GM19324 (cell line): ENCODE measurements at regions not wholly inside any gene's neighbourhood (a gene's known extent, or its start where the extent isn't known, plus 50 kb on each side); places are given as distances from the start of the nearest gene placed in this dataset.
"Not testable (repeated sequence)": the region's sequence is repeated elsewhere in the genome, so short reads cannot be mapped to it uniquely, and the experiment has no call there.

ENCODE experiments used
- ATAC-seq: cut with Tn5 transposase; IDR thresholded peaks from one replicate; pipeline ENCODE4 v1.9.1; 2021; ENCODE audit warnings: mild to moderate bottlenecking, moderate library complexity; ENCODE audit not compliant: unreplicated experiment, low FRiP score

DNA sequence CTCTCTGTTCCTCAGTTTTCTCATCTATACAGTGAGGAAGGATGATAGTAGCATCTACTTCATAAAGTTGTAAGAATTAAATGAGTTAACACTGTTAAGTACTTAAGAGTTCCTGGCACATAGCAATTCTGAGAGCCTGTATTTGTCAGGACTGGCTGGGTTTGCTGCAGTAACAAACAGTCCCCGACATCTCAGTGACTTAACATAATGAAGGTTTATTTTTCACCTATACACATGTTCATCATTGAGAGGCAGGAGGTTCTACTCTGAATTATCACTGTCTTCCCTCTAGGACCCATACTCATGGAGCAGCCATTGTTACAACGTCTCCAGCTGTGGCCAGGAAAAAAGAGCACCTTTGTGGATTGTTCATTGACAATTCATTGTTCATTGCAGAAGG is 190.6 kb upstream of the PROK2 start:
- ATAC-seq: no peak

- ATAC-seq: no peak
These were observed 189.8 kb upstream of the PROK2 start for GRCh38 chr3:71974786-71975185.

DNA sequence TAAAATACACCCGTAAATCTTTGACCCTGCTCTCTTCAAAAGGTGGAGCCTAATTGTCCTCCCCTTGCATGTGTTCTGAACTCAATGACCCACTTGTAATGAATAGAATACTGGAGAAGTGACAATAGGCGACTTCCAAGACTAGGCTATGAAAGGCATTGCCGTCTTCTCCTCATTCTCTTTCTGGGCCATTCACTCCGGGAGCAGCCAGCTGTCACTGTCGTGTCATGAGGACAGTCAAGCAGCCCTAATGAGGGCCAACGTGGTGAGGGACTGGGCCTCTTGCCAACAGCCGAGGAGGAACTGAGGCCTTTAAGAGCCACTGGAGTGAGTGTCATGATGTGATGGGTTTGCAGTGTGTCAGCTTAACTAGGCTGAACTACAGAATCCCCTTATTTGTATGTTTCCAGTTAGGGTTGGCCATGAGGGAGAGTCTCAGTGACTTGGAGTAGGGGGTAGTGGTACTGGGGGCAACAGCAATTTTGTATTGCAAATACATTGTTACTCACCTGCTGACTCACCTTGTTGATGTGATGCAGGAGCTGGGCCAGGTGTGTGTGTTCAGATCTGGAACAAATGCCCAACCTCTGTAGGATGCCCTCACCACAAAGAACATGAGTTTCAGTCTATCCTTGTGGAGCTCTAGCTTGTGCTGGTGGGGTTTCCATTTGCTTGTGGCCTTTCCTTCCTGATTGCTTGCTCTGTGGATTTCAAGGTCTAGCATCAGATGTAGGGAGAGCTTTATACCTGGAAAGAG is 188.5 kb upstream of the PROK2 start:
- no peak for ATAC-seq

DNA sequence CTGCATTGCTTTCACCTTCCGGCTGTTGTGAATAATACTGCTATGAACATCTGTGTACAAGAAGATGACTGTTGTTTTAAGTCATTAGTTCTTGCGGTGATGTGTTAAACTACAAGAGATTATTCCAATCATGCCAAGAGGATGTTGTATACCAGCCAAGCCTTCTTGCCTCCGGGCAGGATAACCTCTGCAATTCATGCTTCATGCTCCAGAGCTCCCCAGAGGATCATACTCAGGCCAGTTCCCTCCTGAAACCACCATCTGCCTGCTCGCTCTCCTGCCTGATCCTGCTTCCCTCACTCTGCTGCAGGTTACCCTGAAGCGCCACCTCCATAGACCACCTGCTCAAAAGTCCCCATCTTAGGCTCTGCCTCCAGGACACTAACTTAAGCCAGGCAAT is 187.1 kb upstream of the PROK2 start:
- no peak for ATAC-seq

DNA sequence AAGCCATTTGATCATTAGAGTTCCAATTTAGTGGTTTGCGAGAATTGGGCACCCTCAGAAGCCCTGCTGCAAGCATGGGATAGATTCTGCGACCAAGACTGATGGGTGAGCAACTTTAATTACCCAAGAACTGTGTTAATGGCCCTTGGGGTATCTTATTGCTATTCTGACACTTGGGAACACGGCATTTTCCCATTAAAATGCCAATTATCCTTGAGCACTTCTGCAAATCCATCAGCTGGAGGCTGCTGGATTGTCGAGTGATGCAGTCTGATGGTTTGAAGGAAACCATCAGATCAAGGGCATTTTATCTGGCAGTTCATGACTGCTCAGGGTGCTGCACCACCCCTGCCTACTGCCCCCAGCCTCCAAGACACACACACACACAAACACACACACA is 183.6 kb upstream of the PROK2 start:
- no peak for ATAC-seq

DNA sequence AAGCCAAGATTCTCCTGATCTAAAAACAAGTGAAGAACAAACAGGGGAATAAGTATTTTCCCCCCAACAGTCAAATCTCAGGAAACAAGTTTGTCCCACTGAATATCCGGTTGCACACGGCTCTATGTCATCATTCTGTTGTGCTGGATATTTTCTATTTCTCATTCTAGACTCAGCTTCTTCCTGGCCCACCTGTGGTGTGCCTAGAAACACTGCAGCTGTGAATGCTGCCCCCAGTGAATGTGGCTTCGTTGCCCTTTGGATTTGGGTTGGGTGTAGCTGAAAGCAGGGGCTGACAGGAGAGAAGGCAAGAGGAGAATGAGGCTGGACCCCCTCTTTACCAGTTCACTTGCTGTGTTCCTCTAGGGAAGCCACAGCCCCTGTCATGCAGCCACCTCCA is 181.2 kb upstream of the PROK2 start:
- ATAC-seq: no peak

GRCh38 chr3:71964170-71964569 is 179.2 kb upstream of the PROK2 start:
- ATAC-seq: no peak

DNA sequence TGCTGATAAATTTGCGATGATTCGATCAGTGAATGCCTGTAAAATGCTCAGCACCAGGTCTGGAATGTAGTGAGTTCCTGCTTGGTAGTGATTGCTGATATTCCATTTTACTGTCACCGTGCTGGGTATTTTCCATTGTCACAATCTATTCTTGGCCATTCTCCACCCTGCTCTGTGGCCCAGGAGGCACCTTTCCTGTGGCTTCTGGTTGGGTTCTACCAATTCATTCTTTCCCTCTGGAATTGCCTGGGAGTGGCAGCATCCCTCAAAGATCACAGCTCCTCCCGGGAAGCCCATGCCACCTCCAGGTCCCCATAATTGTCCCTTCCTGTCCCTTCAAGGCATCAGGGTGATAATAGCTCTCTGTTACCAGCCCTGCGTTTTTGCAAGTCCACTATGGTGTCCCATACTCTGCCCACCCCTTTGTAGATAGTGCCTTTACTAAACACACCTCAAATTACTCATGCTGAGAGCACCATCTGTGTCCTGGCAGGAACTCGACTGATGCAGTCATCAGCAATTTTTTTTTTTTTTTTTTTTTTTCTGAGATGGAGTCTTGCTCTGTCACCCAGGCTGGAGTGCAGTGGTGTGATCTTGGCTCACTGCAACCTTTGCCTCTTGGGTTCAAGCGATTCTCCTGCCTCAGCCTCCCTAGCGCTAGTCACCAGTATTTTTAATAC is 177.8 kb upstream of the PROK2 start:
- no peak for ATAC-seq

- no peak for ATAC-seq
These were observed 176.9 kb upstream of the PROK2 start for GRCh38 chr3:71961891-71962290.

- no peak for ATAC-seq
These were observed 176.4 kb upstream of the PROK2 start for GRCh38 chr3:71961378-71961777.

- ATAC-seq: no peak
These were observed 173.6 kb upstream of the PROK2 start for GRCh38 chr3:71958533-71958932.

- no peak for ATAC-seq
These were observed 171.8 kb upstream of the PROK2 start for GRCh38 chr3:71956716-71957115.

DNA sequence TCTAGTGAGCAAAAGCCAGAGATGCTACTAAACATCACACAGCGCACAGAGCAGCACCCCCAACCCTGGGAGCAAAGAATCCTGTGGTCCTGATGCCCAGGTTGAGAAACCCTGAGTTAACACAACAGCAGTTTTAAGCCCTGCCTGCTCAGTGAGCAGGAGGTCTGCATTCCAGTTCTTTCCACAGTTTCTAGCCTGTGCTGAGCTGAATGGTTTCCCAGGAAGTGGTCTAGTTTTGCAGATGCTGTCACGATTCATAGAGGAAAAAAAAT is 171.1 kb upstream of the PROK2 start:
- ATAC-seq: no peak

GRCh38 chr3:71955240-71956068 is 170.5 kb upstream of the PROK2 start:
- ATAC-seq: no peak

DNA sequence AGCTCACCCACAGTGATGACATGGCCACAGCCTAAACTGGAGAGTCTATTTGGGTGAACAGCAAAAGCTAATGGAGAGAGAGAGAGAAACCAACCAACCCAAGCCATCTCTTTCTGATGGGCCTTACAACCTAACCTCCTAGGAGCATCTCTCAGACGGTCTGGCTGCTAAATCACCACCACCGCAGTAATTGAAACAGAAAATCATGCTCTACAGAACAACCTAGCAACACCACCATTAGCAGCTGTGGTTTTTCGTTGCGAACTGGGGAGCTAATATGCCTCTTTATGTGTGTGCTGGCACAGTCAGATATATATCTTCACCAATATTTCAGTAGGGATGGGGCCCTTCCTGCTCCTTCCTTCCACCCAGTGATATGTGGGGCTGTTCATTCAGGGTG is 166.9 kb upstream of the PROK2 start:
- ATAC-seq: no peak

DNA sequence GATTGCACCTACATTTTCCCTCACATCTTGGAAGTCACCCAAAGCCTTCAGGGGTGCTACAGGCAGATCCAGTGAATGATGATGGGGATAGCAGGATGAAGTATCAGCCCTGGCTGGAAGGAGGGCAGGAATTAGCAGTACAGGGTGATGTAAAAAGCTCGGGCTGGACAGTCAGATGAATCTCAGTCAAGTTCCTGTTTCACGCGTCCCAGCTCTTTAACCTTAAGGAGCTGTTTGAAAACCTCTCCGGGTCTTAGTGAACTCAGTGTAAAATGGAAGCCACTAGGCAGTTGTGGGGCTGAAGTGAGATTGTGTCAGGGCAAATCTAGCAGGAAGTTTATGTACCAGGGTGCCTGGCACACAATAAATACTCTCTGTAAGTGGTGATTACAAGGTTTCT is 166.4 kb upstream of the PROK2 start:
- ATAC-seq: no peak

GRCh38 chr3:71949442-71949841 is 164.5 kb upstream of the PROK2 start:
- no peak for ATAC-seq

GRCh38 chr3:71944482-71945065 is 159.6 kb upstream of the PROK2 start:
- ATAC-seq: no peak

DNA sequence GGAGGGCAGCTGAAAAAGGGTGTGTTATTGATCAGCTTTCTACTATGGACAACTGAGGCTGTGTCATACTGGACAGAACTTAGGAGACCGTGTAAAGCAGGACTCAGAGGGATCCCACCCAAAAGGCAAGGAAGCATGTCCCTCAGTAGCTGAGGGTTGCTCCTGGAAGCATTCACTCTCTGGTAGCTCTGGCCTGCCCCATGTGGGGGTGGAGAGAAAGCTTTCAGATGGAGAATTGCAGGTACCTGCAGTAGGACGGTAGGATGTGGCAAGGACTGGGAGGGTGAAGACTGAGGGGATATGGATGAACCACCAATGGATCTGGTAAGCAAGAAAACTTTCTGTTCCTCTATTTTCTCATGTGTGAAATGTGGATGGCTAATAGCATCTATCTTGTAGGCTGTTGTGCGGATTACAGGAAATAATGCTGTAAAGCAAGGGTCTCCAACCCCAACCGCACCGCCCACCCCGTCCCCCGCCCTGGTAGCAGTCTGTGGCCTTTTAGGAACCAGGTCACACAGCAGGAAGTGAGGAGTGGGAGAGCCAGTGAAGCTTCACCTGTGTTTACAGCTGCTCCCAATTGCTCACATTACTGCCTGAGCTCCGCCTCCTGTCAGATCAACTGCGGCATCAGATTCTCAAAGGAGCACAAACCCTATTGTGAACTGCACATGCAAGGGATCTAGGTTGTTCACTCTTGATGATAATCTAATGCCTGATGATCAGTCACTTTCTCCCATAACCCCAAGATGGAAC is 157.7 kb upstream of the PROK2 start:
- no peak for ATAC-seq

DNA sequence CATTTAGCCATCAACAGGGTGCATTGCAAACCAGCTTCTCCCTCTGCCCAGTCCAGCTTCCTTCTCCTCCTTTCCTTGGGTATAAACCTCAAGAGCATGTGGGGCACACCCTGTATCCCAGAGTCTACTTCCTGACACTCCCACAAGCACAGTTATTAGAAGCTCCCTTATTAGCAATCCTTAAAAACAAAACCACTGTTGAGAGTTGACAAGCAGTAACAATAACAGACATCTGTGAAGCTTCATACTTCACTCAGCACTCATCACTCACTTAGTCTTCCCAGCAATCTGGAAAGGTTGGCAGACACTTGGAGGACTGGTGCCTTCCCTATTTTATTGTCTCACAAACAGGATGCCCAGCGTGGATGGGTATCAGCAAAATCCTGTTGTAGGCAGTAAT is 155.5 kb upstream of the PROK2 start:
- no peak for ATAC-seq

DNA sequence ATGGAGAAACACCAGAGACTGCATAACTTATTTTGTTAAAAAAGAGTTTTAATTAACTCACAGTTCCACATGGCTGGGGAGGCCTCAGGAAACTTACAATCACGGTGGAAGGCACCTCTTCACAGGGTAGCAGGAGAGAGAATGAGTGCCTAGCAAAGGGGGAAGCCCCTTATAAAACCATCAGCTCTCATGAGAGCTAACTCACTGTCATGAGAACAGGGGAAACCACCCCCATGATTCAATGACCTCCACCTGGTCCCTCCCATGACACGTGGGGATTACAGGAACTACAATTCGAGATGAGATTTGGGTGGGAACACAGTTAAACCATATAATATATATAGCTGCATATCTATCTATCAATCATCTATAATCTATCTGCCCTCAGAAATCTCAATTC is 153.1 kb upstream of the PROK2 start:
- ATAC-seq: not testable (repeated sequence)
